ENCODE measurements at regions not wholly inside any gene's neighbourhood (a gene's known extent, or its start where the extent isn't known, plus 50 kb on each side); places are given as distances from the start of the nearest gene placed in this dataset.
"Not testable (repeated sequence)": the region's sequence is repeated elsewhere in the genome, so short reads cannot be mapped to it uniquely, and the experiment has no call there.

- H3K4me3 ChIP-seq = no peak overlapping the region
- H3K4me1 ChIP-seq = no peaks in the 10 kb centered on the region
- H4K20me1 ChIP-seq = no peaks in the 10 kb centered on the region
- H3K4me2 ChIP-seq = no peak overlapping the region
- no peak for TF ChIP-seq Cebpa-rat (IDR thresholded peaks at IDR 0.05)
- H3K9me3 ChIP-seq (replicated peaks in 1 of 11) = peaks cover 17 to 35% (median 23%) of the 10 kb centered on the region in 11 experiments
- H3K27ac ChIP-seq = no peak overlapping the region
- H3K27me3 ChIP-seq = no peaks in the 10 kb centered on the region
- H3K36me3 ChIP-seq = no peaks in the 10 kb centered on the region
- no peak overlapping the region for H3K9ac ChIP-seq
These were observed 244.9 kb downstream of the THBS2 start for GRCh38 chr6:169008641-169009257.

GRCh38 chr6:169005166-169005565 lies 248.5 kb downstream of the THBS2 start:
- no peaks in the 10 kb centered on the region for H4K20me1 ChIP-seq
- H3K27me3 ChIP-seq = no peaks in the 10 kb centered on the region
- peaks cover 12 to 34% (median 16%) of the 10 kb centered on the region in 11 experiments for H3K9me3 ChIP-seq (replicated peaks in 1 of 11)
- no peaks in the 10 kb centered on the region for H3K36me3 ChIP-seq
- no peak for TF ChIP-seq Cebpa-rat (IDR thresholded peaks at IDR 0.05)
- H3K4me3 ChIP-seq = no peak overlapping the region
- no peak overlapping the region for H3K27ac ChIP-seq
- no peak overlapping the region for H3K9ac ChIP-seq
- H3K4me1 ChIP-seq = peaks cover 0 to 4% (median 1%) of the 10 kb centered on the region in 10 experiments; a peak in 8 of 20 replicates
- H3K4me2 ChIP-seq = no peak overlapping the region

GRCh38 chr6:169000022-169000421 lies 253.6 kb downstream of the THBS2 start:
- no peaks in the 10 kb centered on the region for H3K27me3 ChIP-seq

GRCh38 chr6:168999392-168999791 lies 254.3 kb downstream of the THBS2 start:
- peak overlapping the region in 1 of 11 experiments; percentile 33; a peak in 2 of 22 replicates for H3K9ac ChIP-seq
- peaks cover 12 to 21% (median 14%) of the 10 kb centered on the region in 11 experiments for H3K9me3 ChIP-seq (replicated peaks in 1 of 11)
- no peaks in the 10 kb centered on the region for H3K27me3 ChIP-seq
- H3K36me3 ChIP-seq = no peaks in the 10 kb centered on the region
- peaks cover 0 to 23% (median 17%) of the 10 kb centered on the region in 10 experiments; a peak in 13 of 20 replicates for H3K4me1 ChIP-seq
- peak overlapping the region in 9 of 11 experiments; percentile 5 to 60 (median 37); a peak in 15 of 22 replicates for H3K4me2 ChIP-seq
- no peak for TF ChIP-seq Cebpa-rat (IDR thresholded peaks at IDR 0.05)
- H3K27ac ChIP-seq = peak overlapping the region in 7 of 11 experiments; percentile 3 to 53 (median 25); a peak in 7 of 22 replicates
- no peak overlapping the region for H3K4me3 ChIP-seq
- H4K20me1 ChIP-seq = no peaks in the 10 kb centered on the region

More at GRCh38 chr6:169000022-169000421, 253.6 kb downstream of the THBS2 start:
- Histone ChIP-seq H3K4me1 (peaks cover 0 to 23% (median 17%) of the 10 kb centered on the region in 10 experiments; a peak in 13 of 20 replicates), H3K4me3 (no peak overlapping the region), H3K36me3 (no peaks in the 10 kb centered on the region), H3K9ac (0 out of 22 replicates have a peak overlapping the region, but pooled peaks of 1 of the 11 experiments have one; percentile 33), H3K27ac (peak overlapping the region in 6 of 11 experiments; percentile 20 to 45 (median 28); a peak in 9 of 22 replicates), H3K4me2 (peak overlapping the region in 9 of 11 experiments; percentile 5 to 60 (median 37); a peak in 13 of 22 replicates), H3K9me3 (replicated peaks in 1 of 11) (peaks cover 12 to 27% (median 15%) of the 10 kb centered on the region in 11 experiments), H4K20me1 (no peaks in the 10 kb centered on the region)
- TF ChIP-seq Cebpa-rat (IDR thresholded peaks at IDR 0.05) = no peak

- Histone ChIP-seq H3K36me3 (no peaks in the 10 kb centered on the region), H3K9me3 (replicated peaks in 1 of 11) (0 out of 22 replicates have a peak, but pooled peaks cover 0 to 6% (median 0%) of the 10 kb centered on the region in 11 experiments), H3K4me2 (no peak overlapping the region), H3K4me1 (peaks cover 0 to 23% (median 17%) of the 10 kb centered on the region in 10 experiments; a peak in 13 of 20 replicates), H3K27ac (no peak overlapping the region), H3K4me3 (no peak overlapping the region), H3K27me3 (no peaks in the 10 kb centered on the region), H3K9ac (no peak overlapping the region), H4K20me1 (no peaks in the 10 kb centered on the region)
- TF ChIP-seq Cebpa-rat (IDR thresholded peaks at IDR 0.05) = no peak
These were observed 257.4 kb downstream of the THBS2 start for GRCh38 chr6:168996356-168996625.

GRCh38 chr6:168995526-168996355 lies 257.9 kb downstream of the THBS2 start:
- no peak overlapping the region for H3K4me2 ChIP-seq
- H3K27me3 ChIP-seq = no peaks in the 10 kb centered on the region
- peaks cover 0 to 23% (median 17%) of the 10 kb centered on the region in 10 experiments; a peak in 13 of 20 replicates for H3K4me1 ChIP-seq
- no peak for TF ChIP-seq Cebpa-rat (IDR thresholded peaks at IDR 0.05)
- H3K9me3 ChIP-seq (replicated peaks in 1 of 11) = 0 out of 22 replicates have a peak, but pooled peaks cover 0 to 6% (median 0%) of the 10 kb centered on the region in 11 experiments
- H3K36me3 ChIP-seq = no peaks in the 10 kb centered on the region
- no peak overlapping the region for H3K4me3 ChIP-seq
- H3K9ac ChIP-seq = no peak overlapping the region
- H4K20me1 ChIP-seq = no peaks in the 10 kb centered on the region
- no peak overlapping the region for H3K27ac ChIP-seq

- peaks cover 0 to 18% (median 15%) of the 10 kb centered on the region in 10 experiments; a peak in 13 of 20 replicates for H3K4me1 ChIP-seq
- no peak overlapping the region for H3K4me3 ChIP-seq
- no peak overlapping the region for H3K9ac ChIP-seq
- no peak for TF ChIP-seq Cebpa-rat (IDR thresholded peaks at IDR 0.05)
- H4K20me1 ChIP-seq = no peaks in the 10 kb centered on the region
- H3K4me2 ChIP-seq = no peak overlapping the region
- H3K27me3 ChIP-seq = no peaks in the 10 kb centered on the region
- no peak overlapping the region for H3K27ac ChIP-seq
- 0 out of 22 replicates have a peak, but pooled peaks cover 0 to under 1% (median 0%) of the 10 kb centered on the region in 11 experiments for H3K9me3 ChIP-seq (replicated peaks in 1 of 11)
- no peaks in the 10 kb centered on the region for H3K36me3 ChIP-seq
These were observed 258.7 kb downstream of the THBS2 start for GRCh38 chr6:168994956-168995355.

- Histone ChIP-seq H3K27me3 (no peaks in the 10 kb centered on the region), H3K27ac (no peak overlapping the region), H3K4me2 (no peak overlapping the region), H3K4me3 (no peak overlapping the region), H3K9me3 (replicated peaks in 1 of 11) (no peaks in the 10 kb centered on the region), H3K4me1 (no peaks in the 10 kb centered on the region; a peak in 1 of 20 replicates), H3K9ac (no peak overlapping the region), H4K20me1 (no peaks in the 10 kb centered on the region), H3K36me3 (no peaks in the 10 kb centered on the region)
- no peak for TF ChIP-seq Cebpa-rat (IDR thresholded peaks at IDR 0.05)
These were observed 261.1 kb downstream of the THBS2 start for GRCh38 chr6:168992446-168993144.

- H3K4me1 ChIP-seq; H3K27me3 ChIP-seq; H3K36me3 ChIP-seq; H3K9ac ChIP-seq; H4K20me1 ChIP-seq; H3K27ac ChIP-seq; H3K9me3 ChIP-seq (replicated peaks in 1 of 11); H3K4me3 ChIP-seq; H3K4me2 ChIP-seq: not testable (repeated sequence)
These were observed 262.0 kb downstream of the THBS2 start for GRCh38 chr6:168991695-168992094.

Measured in BLaER1 treated with 17β-estradiol and CSF1 and Interleukin-3, amounts not matched to agents 10 nM and 100 nM (cell line).